ENCODE measurements at regions not wholly inside any gene's neighbourhood (a gene's known extent, or its start where the extent isn't known, plus 50 kb on each side); places are given as distances from the start of the nearest gene placed in this dataset.
"Not testable (repeated sequence)": the region's sequence is repeated elsewhere in the genome, so short reads cannot be mapped to it uniquely, and the experiment has no call there.

GRCh38 chr3:191919491-191920026 lies 458.6 kb downstream of the PYDC2 start:
- Histone ChIP-seq H4K20me1 (ENCODE audit: control insufficient read depth, insufficient read depth, low read depth, low read length) (no peaks in the 10 kb centered on the region), H3K36me3 (ENCODE audit: control insufficient read depth, low read length) (no peaks in the 10 kb centered on the region), H3K4me3 (ENCODE audit: low read length) (no peak overlapping the region), H3K27ac (ENCODE audit: low read depth, low read length) (no peak overlapping the region), H3K79me2 (ENCODE audit: control insufficient read depth, low read length) (no peaks in the 10 kb centered on the region), H3K9me2 (replicated peaks; ENCODE audit: control insufficient read depth, low read length) (no peaks in the 10 kb centered on the region), H3K4me2 (ENCODE audit: low read length) (no peak overlapping the region), H3F3A (ENCODE audit: control insufficient read depth, insufficient read depth) (no peaks in the 10 kb centered on the region), H3K27me3 (ENCODE audit: control insufficient read depth, low read length) (no peaks in the 10 kb centered on the region), H3K4me1 (ENCODE audit: control insufficient read depth, low read length) (no peaks in the 10 kb centered on the region), H3K9me3 (ENCODE audit: control insufficient read depth, insufficient read depth, low read length) (no peaks in the 10 kb centered on the region)
- TF ChIP-seq EZH2phosphoT487 (IDR thresholded peaks at IDR 0.05; ENCODE audit: borderline replicate concordance, low read length), result no peak
- TF ChIP-seq CTCF (IDR thresholded peaks at IDR 0.05; ENCODE audit: low read depth, low read length, poor library complexity, severe bottlenecking), result no peak

- Histone ChIP-seq H3K27ac (ENCODE audit: low read depth, low read length) (no peak overlapping the region), H3K4me3 (ENCODE audit: low read length) (no peak overlapping the region), H3K9me3 (ENCODE audit: control insufficient read depth, insufficient read depth, low read length) (no peaks in the 10 kb centered on the region), H3K27me3 (ENCODE audit: control insufficient read depth, low read length) (no peaks in the 10 kb centered on the region), H4K20me1 (ENCODE audit: control insufficient read depth, insufficient read depth, low read depth, low read length) (no peaks in the 10 kb centered on the region), H3K4me1 (ENCODE audit: control insufficient read depth, low read length) (no peaks in the 10 kb centered on the region), H3K4me2 (ENCODE audit: low read length) (no peak overlapping the region), H3F3A (ENCODE audit: control insufficient read depth, insufficient read depth) (no peaks in the 10 kb centered on the region), H3K36me3 (ENCODE audit: control insufficient read depth, low read length) (no peaks in the 10 kb centered on the region), H3K9me2 (replicated peaks; ENCODE audit: control insufficient read depth, low read length) (no peaks in the 10 kb centered on the region), H3K79me2 (ENCODE audit: control insufficient read depth, low read length) (no peaks in the 10 kb centered on the region)
- TF ChIP-seq CTCF (IDR thresholded peaks at IDR 0.05; ENCODE audit: low read depth, low read length, poor library complexity, severe bottlenecking) (no peak), EZH2phosphoT487 (IDR thresholded peaks at IDR 0.05; ENCODE audit: borderline replicate concordance, low read length) (no peak)
These were observed 461.6 kb downstream of the PYDC2 start for GRCh38 chr3:191922570-191922969.

GRCh38 chr3:191927183-191927817 lies 466.3 kb downstream of the PYDC2 start:
- not testable (repeated sequence) for H3K27me3 ChIP-seq (ENCODE audit: control insufficient read depth, low read length); H3K4me3 ChIP-seq (ENCODE audit: low read length); H3K9me2 ChIP-seq (replicated peaks; ENCODE audit: control insufficient read depth, low read length); H3K27ac ChIP-seq (ENCODE audit: low read depth, low read length); H4K20me1 ChIP-seq (ENCODE audit: control insufficient read depth, insufficient read depth, low read depth, low read length); H3K36me3 ChIP-seq (ENCODE audit: control insufficient read depth, low read length); H3K9me3 ChIP-seq (ENCODE audit: control insufficient read depth, insufficient read depth, low read length); H3F3A ChIP-seq (ENCODE audit: control insufficient read depth, insufficient read depth); H3K4me2 ChIP-seq (ENCODE audit: low read length); H3K4me1 ChIP-seq (ENCODE audit: control insufficient read depth, low read length); H3K79me2 ChIP-seq (ENCODE audit: control insufficient read depth, low read length)

- not testable (repeated sequence) for H3K27me3 ChIP-seq (ENCODE audit: control insufficient read depth, low read length); H3K4me1 ChIP-seq (ENCODE audit: control insufficient read depth, low read length); H3K27ac ChIP-seq (ENCODE audit: low read depth, low read length); H3K9me3 ChIP-seq (ENCODE audit: control insufficient read depth, insufficient read depth, low read length); H3K4me2 ChIP-seq (ENCODE audit: low read length); H3K9me2 ChIP-seq (replicated peaks; ENCODE audit: control insufficient read depth, low read length); H3K4me3 ChIP-seq (ENCODE audit: low read length); H4K20me1 ChIP-seq (ENCODE audit: control insufficient read depth, insufficient read depth, low read depth, low read length); H3K79me2 ChIP-seq (ENCODE audit: control insufficient read depth, low read length); H3K36me3 ChIP-seq (ENCODE audit: control insufficient read depth, low read length); H3F3A ChIP-seq (ENCODE audit: control insufficient read depth, insufficient read depth)
These were observed 467.0 kb downstream of the PYDC2 start for GRCh38 chr3:191927998-191928397.

Data from DOHH2 (cell line).